ENCODE measurements at regions not wholly inside any gene's neighbourhood (a gene's known extent, or its start where the extent isn't known, plus 50 kb on each side); places are given as distances from the start of the nearest gene placed in this dataset.

GRCh38 chr11:39365809-39366436, 2093.5 kb downstream of the LRRC4C start:
- no peak for TF ChIP-seq ZNF384 (IDR thresholded peaks at IDR 0.05)
- TF ChIP-seq ARNT (IDR thresholded peaks at IDR 0.05) = no peak
- no peak for TF ChIP-seq FOXK2 (IDR thresholded peaks at IDR 0.05)
- no peak for TF ChIP-seq BHLHE40 (IDR thresholded peaks at IDR 0.05; ENCODE audit: borderline replicate concordance)
- TF ChIP-seq LEF1 (IDR thresholded peaks at IDR 0.05; ENCODE audit: borderline replicate concordance) = no peak
- no peak for TF ChIP-seq SP1 (IDR thresholded peaks at IDR 0.05)
- no peak for TF ChIP-seq ELF4 (IDR thresholded peaks at IDR 0.05)
- TF ChIP-seq FOXA1 (IDR thresholded peaks at IDR 0.05) = no peak
- TF ChIP-seq L3MBTL2 (conservative IDR thresholded peaks at IDR 0.05) = no peak
- TF ChIP-seq FOXM1 (IDR thresholded peaks at IDR 0.05; ENCODE audit: borderline replicate concordance) = no peak
- no peak for TF ChIP-seq HDGF (IDR thresholded peaks at IDR 0.05; ENCODE audit: borderline replicate concordance)
